GM23338 (cell line): ENCODE measurements at regions not wholly inside any gene's neighbourhood (a gene's known extent, or its start where the extent isn't known, plus 50 kb on each side); places are given as distances from the start of the nearest gene placed in this dataset.

Source experiments
- ATAC-seq: fragments of 200-7000 bp; cut with Tn5 transposase; 3 replicates; pipeline ENCODE4 v1.9.1; 2020
- DNase-seq: peaks from one replicate; pipeline ENCODE4 v3.0.0-alpha.2; 2015; ENCODE audit warnings: low spot score
- H2AFZ ChIP-seq: fragments of 200-600 bp; sonication (generic); 2 replicates; pipeline ENCODE4 v1.8.0; 2016; ENCODE audit warnings: antibody characterized with exemption, mild to moderate bottlenecking, moderate library complexity
- H3F3A ChIP-seq: fragments of 200-600 bp; sonication (generic); replicated peaks from 2 replicates; pipeline ENCODE4 v1.8.0; 2017; ENCODE audit warnings: antibody characterized with exemption, mixed run types, low read depth
- H3K27ac ChIP-seq: fragments of 200-600 bp; sonication (generic); 2 replicates; pipeline ENCODE4 v1.6.1; 2016; ENCODE audit warnings: low read depth
- H3K27me3 ChIP-seq: fragments of 200-600 bp; sonication (generic); 2 replicates; pipeline ENCODE4 v1.8.0; 2016; ENCODE audit warnings: mild to moderate bottlenecking, mixed run types, moderate library complexity; ENCODE audit not compliant: insufficient read depth
- H3K36me3 ChIP-seq: fragments of 200-600 bp; sonication (generic); 2 replicates; pipeline ENCODE4 v1.8.0; 2016; ENCODE audit warnings: mild to moderate bottlenecking; ENCODE audit not compliant: insufficient read depth
- H3K4me1 ChIP-seq: fragments of 200-600 bp; sonication (generic); 2 replicates; pipeline ENCODE4 v1.8.0; 2016; ENCODE audit warnings: mild to moderate bottlenecking, moderate library complexity; ENCODE audit not compliant: insufficient read depth
- H3K4me2 ChIP-seq: fragments of 200-600 bp; sonication (generic); 2 replicates; pipeline ENCODE4 v1.7.1; 2017; ENCODE audit warnings: mixed run types
- H3K4me3 ChIP-seq: fragments of 200-600 bp; sonication (generic); 2 replicates; pipeline ENCODE4 v1.6.1; 2016; ENCODE audit warnings: mixed run types
- H3K79me2 ChIP-seq: fragments of 200-600 bp; sonication (generic); replicated peaks from 2 replicates; pipeline ENCODE4 v1.8.0; 2017; ENCODE audit warnings: mild to moderate bottlenecking; ENCODE audit not compliant: insufficient read depth
- H3K9me2 ChIP-seq: fragments of 200-600 bp; sonication (generic); 2 replicates; pipeline ENCODE4 v1.8.0; 2017; ENCODE audit not compliant: insufficient read depth
- H4K20me1 ChIP-seq: fragments of 200-600 bp; sonication (generic); replicated peaks from 2 replicates; pipeline ENCODE4 v1.8.0; 2017; ENCODE audit warnings: mild to moderate bottlenecking; ENCODE audit not compliant: insufficient read depth
- H3K27ac Mint-ChIP-seq: 2 replicates; pipeline ENCODE4 v1.8.0; 2020; ENCODE audit warnings: inconsistent platforms, mild to moderate bottlenecking, moderate library complexity, mixed read lengths
- H3K27me3 Mint-ChIP-seq: 3 replicates; pipeline ENCODE4 v1.8.0; 2022; ENCODE audit warnings: low read depth, mild to moderate bottlenecking, moderate library complexity, mixed read lengths, inconsistent platforms; ENCODE audit not compliant: insufficient read depth, poor library complexity
- H3K36me3 Mint-ChIP-seq: 3 replicates; pipeline ENCODE4 v1.8.0; 2021; ENCODE audit warnings: low read depth, mild to moderate bottlenecking, inconsistent platforms, moderate library complexity, mixed read lengths
- H3K4me1 Mint-ChIP-seq: 3 replicates; pipeline ENCODE4 v1.8.0; 2020; ENCODE audit warnings: mild to moderate bottlenecking, inconsistent platforms, mixed read lengths
- H3K4me3 Mint-ChIP-seq: 3 replicates; pipeline ENCODE4 v1.8.0; 2021; ENCODE audit warnings: moderate library complexity, mild to moderate bottlenecking, inconsistent platforms, mixed read lengths
- H3K9me3 Mint-ChIP-seq: 3 replicates; pipeline ENCODE4 v1.8.0; 2020; ENCODE audit warnings: moderate library complexity, mild to moderate bottlenecking, inconsistent platforms, mixed read lengths
- CREB1 ChIP-seq: fragments of 250-450 bp; sonication (Bioruptor Pico); IDR thresholded peaks from 2 replicates; pipeline ENCODE4 v1.5.0; 2020; ENCODE audit warnings: low read depth, mild to moderate bottlenecking, moderate library complexity
- CTCF ChIP-seq, 2 experiments: fragments of 200-600 bp in 1 of 2; sonication (generic) in 1 of 2; conservative IDR thresholded peaks; 2 replicates each; pipeline versions ENCODE4 v1.5.1 to v1.6.1; 2016 to 2017; ENCODE audit warnings: antibody characterized with exemption in 2 of 2, low read depth in 2 of 2, mild to moderate bottlenecking in 2 of 2, moderate library complexity in 1 of 2
- ETS1 ChIP-seq: IDR thresholded peaks from 2 replicates; pipeline ENCODE4 v1.6.1; 2016; ENCODE audit warnings: antibody characterized with exemption
- EZH2phosphoT487 ChIP-seq: fragments of 200-600 bp; sonication (generic); IDR thresholded peaks from one replicate; pipeline ENCODE4 v1.8.1; 2018; ENCODE audit warnings: antibody characterized with exemption; ENCODE audit not compliant: unreplicated experiment
- NANOG ChIP-seq: IDR thresholded peaks from 2 replicates; pipeline ENCODE4 v1.6.1; 2016; ENCODE audit warnings: antibody characterized with exemption, borderline replicate concordance
- POLR2AphosphoS5 ChIP-seq: IDR thresholded peaks from 2 replicates; pipeline ENCODE4 v1.6.1; 2016; ENCODE audit warnings: antibody characterized with exemption, low read depth
- STAT1 ChIP-seq: IDR thresholded peaks from one replicate; pipeline ENCODE4 v1.6.1; 2016; ENCODE audit warnings: antibody characterized with exemption; ENCODE audit not compliant: unreplicated experiment
- ZNF462 ChIP-seq: fragments of 250-450 bp; sonication (Bioruptor Pico); IDR thresholded peaks from 2 replicates; pipeline ENCODE4 v1.5.0; 2020; ENCODE audit warnings: mild to moderate bottlenecking, moderate library complexity

DNA sequence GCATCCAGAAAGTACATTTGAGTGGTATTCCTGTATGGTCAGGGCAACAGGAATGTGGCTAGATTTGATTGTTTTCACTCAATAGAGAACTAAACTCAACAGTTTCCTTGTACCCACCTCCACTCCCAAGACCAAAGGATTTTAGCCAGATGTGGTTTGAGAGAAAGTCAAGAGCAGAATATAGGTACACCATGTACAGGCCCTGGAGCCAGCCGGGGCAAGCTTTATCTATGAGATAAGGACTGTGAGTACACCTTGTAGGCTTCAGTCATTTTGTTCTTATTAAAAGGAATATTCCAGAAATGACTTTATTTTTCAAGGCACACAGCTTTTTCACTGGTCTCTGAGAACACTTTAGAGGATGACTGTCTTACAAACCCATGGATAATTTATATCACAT is 192.4 kb upstream of the JUN start (continued):
- TF ChIP-seq ZNF462 (CRISPR knock-in tag) (no peak), CREB1 (CRISPR knock-in tag) (no peak), STAT1 (no peak), EZH2phosphoT487 (no peak), POLR2AphosphoS5 (no peak), CTCF (conservative IDR thresholded peaks at IDR 0.05; ENCODE audit: low read depth in 2 of 2) (no peak), ETS1 (no peak)

GRCh38 chr1:58977598-58977997 is 193.8 kb upstream of the JUN start:
- H3K9me2 ChIP-seq = peaks cover 10% of the 10 kb centered on the region; the same call in 1 of the 2 replicates
- no peaks in the 10 kb centered on the region for H4K20me1 ChIP-seq
- H3K4me3 ChIP-seq = no peak overlapping the region
- Mint-ChIP-seq H3K36me3 (no peaks in the 10 kb centered on the region), H3K27me3 (peaks cover 3% of the 10 kb centered on the region), H3K4me3 (no peak overlapping the region), H3K9me3 (no peaks in the 10 kb centered on the region), H3K27ac (no peak overlapping the region), H3K4me1 (peaks cover 22% of the 10 kb centered on the region)
- no peaks in the 10 kb centered on the region for H3K79me2 ChIP-seq
- ATAC-seq = no peak
- H3K27ac ChIP-seq = no peak overlapping the region
- no peaks in the 10 kb centered on the region for H3F3A ChIP-seq
- H3K36me3 ChIP-seq = no peaks in the 10 kb centered on the region
- H2AFZ ChIP-seq = peak overlapping the region; percentile 69; the same call in 1 of the 2 replicates
- no peak for DNase-seq
- no peak overlapping the region for H3K4me2 ChIP-seq
- H3K4me1 ChIP-seq = peaks cover 3% of the 10 kb centered on the region; the same call in 1 of the 2 replicates
- H3K27me3 ChIP-seq = no peaks in the 10 kb centered on the region
- TF ChIP-seq NANOG = no peak
